GM11168 (cell line): ENCODE measurements at regions not wholly inside any gene's neighbourhood (a gene's known extent, or its start where the extent isn't known, plus 50 kb on each side); places are given as distances from the start of the nearest gene placed in this dataset.

Experiments used
- in situ Hi-C: fragments of 300-500 bp; cut with MboI; formaldehyde crosslinking; loops from one replicate; pipeline ENCODE4 v1.12.0; 2022; ENCODE audit warnings: low sequenced_read_pairs; ENCODE audit not compliant: unreplicated experiment

GRCh38 chr21:25097648-25098047, 509.6 kb downstream of the MRPL39 start:
- in situ Hi-C loops: no loop called here

DNA sequence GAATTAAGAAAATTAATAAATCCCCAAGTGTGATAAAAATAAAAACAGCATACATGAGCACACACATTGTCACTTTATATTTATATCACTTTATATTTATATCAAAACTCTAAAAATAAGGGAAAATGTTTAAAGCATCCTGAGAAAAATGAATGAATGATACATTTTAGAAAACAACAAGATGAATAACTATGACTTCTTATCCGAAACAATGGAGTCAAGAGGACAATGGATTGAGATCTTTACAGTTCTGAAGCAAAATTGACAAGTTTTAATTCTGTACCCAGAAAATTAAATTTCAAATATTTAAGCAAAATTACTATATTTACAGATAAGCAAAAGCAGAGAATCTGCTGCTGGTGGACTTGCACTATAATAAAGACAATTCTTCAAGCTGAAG, 512.6 kb downstream of the MRPL39 start:
- in situ Hi-C loops: no loop called here

DNA sequence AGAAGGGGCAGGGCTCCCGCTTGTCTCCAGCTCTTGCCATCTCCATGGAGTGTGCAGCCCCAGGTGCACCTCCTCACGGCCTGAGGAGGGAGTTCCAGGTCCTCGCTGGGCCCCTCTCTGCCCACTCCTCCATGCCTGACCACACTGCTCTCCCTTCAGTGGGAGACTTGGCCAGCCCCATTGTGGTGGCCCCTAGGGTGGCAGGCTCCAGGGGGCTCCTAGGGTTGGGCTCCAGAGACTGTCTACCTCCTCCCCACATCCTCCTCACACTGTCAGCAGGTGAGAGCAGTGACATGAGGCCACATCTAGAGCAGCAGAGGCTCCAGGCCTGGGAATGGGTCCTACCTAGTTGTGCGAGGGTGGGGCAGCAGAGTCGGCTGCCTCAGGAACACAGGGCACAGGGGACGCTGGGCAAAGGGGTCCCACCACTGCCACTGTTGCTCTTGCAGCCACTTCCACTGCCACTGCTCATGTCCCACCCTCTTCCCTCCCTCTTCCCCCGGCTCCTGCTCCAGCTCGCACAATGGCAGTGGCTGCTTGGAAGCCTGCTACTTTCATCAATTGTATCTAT, 514.8 kb downstream of the MRPL39 start:
- in situ Hi-C loops: no loop called here

GRCh38 chr21:25081096-25081495, 526.2 kb downstream of the MRPL39 start:
- in situ Hi-C loops: no loop called here

GRCh38 chr21:25080661-25081060, 526.6 kb downstream of the MRPL39 start:
- in situ Hi-C loops: no loop called here

GRCh38 chr21:25080141-25080540, 527.1 kb downstream of the MRPL39 start:
- in situ Hi-C loops: no loop called here

GRCh38 chr21:25079053-25079452, 528.2 kb downstream of the MRPL39 start:
- in situ Hi-C loops: no loop called here

DNA sequence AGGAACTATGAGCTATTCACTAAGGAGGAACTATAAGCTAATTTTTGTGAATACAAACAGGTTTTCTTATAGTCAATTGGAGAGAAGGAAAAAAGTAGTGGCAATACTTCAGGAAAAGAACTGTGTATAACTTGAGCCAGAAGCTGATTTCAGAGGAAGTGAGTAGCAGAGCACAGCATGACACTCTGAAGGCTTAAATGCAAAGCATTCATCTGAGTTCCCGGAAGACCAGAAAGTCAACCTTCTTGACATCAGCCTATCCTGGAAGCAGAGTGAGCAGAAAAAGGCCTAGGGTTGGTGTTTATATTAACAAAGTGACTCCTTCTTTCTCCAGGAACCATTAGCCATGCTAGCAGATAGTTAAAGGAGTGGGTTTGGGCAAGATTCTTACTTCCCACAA, 545.2 kb downstream of the MRPL39 start:
- in situ Hi-C loops: no loop called here

DNA sequence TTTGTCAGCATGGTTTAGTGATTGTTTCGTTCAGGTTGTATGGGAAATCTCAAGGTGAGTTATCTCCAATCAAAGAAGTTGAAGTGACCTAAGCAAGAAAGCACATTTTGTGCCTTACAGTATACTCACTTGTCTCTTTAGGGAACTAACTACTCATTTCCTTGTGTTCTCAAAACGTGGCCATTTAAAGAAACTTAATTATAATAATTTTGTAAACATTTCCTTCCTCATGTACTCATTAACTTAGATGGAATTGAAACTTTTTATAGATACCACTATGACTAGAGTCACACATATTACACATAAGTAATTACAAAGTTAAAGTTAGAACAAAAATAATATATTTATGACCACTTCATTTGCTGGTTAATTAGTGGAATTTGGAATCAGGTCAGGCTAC, 552.6 kb downstream of the MRPL39 start:
- in situ Hi-C loops: no loop called here

- in situ Hi-C loops: loop anchor here (5.0 kb wide), 1 partner anchor 142 kb away; no protein-coding TSS in a partner anchor
Measured at GRCh38 chr21:25039461-25040380, 567.6 kb downstream of the MRPL39 start.

- in situ Hi-C loops: loop anchor here (5.0 kb wide), 1 partner anchor 139 kb away; no protein-coding TSS in a partner anchor
Measured at GRCh38 chr21:25036775-25037174, 570.5 kb downstream of the MRPL39 start.

- in situ Hi-C loops: no loop called here
Measured at GRCh38 chr21:25031750-25032149, 575.5 kb downstream of the MRPL39 start.

- in situ Hi-C loops: no loop called here
Measured at GRCh38 chr21:25029580-25029979, 577.7 kb downstream of the MRPL39 start.

DNA sequence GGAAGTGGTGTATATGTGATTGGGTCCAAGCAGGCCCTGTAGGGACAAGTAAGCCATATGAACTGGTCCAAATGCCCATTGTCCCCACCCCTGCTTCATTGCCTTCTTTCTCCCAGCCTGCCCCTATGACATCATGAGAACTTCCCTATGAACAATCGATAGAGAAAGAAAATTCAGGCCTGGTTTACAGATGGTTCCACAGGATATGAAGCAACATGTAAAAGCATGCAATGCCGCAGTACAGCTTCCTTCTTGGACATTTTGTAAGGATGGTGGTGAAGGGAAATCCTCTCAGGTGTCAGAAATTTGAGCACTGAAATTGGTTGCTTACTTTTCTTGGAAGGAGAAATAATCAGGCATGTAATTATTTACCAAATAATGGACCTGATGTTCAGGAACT, 581.7 kb downstream of the MRPL39 start:
- in situ Hi-C loops: no loop called here

DNA sequence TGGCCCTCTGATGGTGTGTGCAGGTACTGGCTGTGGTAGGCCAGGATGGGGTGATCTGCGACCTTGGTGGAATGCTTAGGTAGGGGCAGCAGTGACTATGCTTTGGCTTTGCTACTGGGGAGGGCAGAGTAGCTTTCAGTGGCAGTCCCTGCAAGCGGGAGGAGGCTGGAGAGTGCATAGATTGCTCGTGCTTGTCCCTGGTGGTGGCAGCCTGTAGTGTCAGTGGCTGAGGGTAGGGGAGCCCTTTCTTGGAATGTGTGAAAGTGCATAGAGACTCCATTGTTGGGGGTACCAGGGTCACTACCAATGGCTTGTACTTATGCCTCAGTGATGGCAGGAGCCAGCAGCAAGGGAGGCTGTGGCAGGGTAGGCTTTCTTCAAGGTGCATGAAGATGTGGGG, 582.6 kb downstream of the MRPL39 start:
- in situ Hi-C loops: no loop called here

DNA sequence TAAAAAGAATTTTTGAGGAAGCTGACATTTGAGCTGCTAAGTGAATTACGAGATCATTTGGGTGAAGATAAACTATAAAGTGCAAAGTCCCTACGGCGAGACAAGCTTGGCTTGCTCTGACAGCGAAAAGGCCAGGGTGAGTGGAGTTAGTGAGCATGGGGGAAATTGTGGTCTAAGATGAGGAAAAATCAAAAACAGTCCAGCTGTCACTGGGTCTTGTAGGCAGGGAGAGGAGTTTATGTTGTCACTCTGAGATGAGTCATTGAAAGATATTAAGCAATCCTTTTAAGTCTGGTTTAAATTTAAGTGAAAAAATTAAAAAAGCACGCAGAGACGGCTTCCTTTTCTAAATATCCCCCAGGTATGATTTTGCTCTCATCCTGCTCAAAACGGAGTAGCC, 601.9 kb downstream of the MRPL39 start:
- in situ Hi-C loops: no loop called here

DNA sequence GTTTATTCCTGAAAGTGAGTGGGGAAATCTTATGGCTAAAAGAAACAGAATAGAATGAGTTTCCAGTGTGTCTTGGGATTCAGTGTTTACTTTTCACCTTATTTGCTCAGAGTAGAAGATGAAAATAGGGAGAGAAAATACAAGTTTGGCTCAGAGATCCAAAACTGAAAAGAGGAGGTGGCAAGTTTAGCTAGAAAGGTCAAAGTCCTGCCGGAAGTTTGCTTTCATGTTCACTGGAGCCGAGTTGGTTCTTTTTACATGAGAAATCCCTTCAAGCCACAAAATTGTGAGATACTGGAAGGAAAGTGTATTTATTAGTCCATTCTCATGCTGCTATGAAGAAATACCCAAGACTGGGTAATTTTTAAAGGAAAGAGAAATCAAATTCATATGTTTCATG, 604.6 kb downstream of the MRPL39 start:
- in situ Hi-C loops: no loop called here

DNA sequence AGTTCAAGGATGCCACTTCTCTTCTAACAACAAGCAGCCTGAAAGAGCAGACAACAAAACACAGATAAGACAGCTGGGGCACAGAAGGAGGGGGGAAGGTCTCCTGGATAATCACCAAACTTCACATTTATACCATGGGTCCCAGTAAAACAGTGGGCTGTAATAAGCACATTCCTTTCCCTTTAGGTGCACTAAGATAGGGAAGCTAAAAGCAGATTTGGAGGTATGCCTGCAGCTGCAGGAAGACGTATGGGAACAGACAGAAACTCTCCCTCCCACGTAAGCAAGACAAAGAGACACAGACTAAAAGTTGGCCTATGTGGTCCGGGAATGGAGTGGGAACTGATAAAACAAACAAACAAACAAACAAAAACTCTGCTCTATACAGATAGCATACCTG, 612.1 kb downstream of the MRPL39 start:
- in situ Hi-C loops: no loop called here

DNA sequence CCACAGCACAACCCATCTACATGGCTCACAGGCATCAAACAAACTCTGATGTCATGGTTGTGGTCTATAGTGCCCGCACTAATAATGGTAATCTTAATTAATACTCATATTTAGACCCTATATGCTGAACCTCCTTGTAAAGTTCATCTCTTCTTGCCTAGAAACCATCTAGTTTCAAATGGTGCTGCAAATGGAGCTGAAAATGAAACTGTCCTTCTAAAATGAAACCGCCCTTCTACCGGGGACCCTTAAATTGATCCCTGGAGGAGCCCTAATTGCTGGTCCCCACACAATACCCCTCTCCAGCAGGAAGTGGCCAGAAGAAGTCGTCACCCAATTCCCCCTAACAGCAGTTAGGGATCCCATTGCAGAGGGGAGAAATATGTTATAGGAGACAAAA, 612.6 kb downstream of the MRPL39 start:
- in situ Hi-C loops: no loop called here

- in situ Hi-C loops: no loop called here
Measured at GRCh38 chr21:24989516-24989915, 617.8 kb downstream of the MRPL39 start.

DNA sequence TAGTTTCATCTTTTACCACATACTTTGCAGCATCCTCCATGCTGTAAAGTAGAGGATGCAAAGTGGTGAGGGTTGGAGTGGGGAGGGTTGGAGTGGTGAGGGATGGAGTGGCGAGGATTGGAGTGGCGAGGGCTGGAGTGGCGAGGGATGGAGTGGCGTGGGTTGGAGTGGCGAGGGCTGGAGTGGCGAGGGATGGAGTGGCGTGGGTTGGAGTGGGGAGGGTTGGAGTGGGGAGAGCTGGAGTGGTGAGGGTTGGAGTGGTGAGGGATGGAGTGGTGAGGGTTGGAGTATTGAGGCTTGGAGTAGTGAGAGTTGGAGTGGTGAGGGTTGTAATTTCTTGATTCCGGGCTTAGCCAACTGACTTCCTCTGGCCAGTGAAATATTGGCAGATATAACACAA, 618.3 kb downstream of the MRPL39 start:
- in situ Hi-C loops: no loop called here

DNA sequence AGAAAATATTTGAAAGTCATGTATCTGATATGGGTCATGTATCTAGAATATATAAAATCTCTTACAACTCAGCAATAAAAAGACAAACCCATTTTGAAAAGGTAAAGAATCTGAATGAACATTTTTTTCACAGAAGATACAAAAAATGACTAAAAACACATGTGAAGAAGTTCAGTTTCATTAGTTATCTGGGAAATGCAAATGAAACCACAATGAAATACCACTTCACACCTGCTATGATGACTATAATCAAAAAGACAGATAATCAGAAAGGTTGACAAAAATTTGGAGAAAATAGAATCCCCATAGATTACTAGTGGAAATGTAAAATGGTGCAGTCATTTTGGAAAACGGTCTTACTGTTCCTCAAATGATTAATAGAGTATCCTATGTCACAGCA, 631.0 kb downstream of the MRPL39 start:
- in situ Hi-C loops: no loop called here
